ENCODE measurements at regions not wholly inside any gene's neighbourhood (a gene's known extent, or its start where the extent isn't known, plus 50 kb on each side); places are given as distances from the start of the nearest gene placed in this dataset.

DNA sequence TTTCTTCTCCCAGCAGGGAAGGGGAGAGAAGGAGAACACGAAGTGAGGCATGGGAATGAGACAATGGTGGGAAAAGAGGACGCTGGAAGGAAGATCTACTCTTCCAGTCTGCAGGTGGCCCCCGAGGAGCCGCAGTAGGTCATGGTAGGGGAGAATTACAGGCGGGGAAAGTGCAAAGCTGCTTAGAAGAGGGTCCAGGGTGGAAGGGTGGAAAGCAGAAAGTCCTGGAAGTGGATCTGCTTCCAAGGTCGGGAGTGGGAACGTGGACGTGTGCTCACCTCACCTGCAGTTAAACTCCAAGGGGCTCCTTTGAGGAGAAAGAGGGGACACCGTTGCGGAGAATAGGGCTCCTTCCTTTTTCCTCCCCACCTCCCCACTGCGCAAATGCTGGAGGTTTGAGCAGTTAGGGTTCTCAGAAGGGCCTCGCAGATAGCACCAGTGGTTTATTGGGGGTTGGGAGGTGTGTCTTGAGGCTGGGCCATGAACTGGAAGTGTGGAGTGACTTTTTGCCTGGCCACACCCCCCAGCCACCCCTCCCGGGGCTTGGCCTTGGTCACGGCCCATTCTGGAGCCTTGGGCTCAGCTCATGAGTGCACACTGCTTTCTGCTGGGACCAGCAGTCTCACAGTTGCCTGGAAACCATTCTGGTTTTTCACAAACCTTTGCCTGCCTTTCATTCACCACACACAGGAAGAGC, 100.4 kb upstream of the MLN start:
- TF ChIP-seq, protein P1, sequence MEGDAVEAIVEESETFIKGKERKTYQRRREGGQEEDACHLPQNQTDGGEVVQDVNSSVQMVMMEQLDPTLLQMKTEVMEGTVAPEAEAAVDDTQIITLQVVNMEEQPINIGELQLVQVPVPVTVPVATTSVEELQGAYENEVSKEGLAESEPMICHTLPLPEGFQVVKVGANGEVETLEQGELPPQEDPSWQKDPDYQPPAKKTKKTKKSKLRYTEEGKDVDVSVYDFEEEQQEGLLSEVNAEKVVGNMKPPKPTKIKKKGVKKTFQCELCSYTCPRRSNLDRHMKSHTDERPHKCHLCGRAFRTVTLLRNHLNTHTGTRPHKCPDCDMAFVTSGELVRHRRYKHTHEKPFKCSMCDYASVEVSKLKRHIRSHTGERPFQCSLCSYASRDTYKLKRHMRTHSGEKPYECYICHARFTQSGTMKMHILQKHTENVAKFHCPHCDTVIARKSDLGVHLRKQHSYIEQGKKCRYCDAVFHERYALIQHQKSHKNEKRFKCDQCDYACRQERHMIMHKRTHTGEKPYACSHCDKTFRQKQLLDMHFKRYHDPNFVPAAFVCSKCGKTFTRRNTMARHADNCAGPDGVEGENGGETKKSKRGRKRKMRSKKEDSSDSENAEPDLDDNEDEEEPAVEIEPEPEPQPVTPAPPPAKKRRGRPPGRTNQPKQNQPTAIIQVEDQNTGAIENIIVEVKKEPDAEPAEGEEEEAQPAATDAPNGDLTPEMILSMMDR (IDR thresholded peaks at IDR 0.05; ENCODE audit: low read depth, low read length) = no peak
- H3K27me3 ChIP-seq (ENCODE audit: control insufficient read depth, insufficient read depth, low read length) = peaks cover 63% of the 10 kb centered on the region
- ChIA-PET CTCF (no interaction called here), POLR2A (no interaction called here)
- no peak overlapping the region for H3K4me3 ChIP-seq (ENCODE audit: low read depth, low read length)
- no peaks in the 10 kb centered on the region for H3K9me3 ChIP-seq (ENCODE audit: control insufficient read depth, insufficient read depth, low read length)
- H3K27ac ChIP-seq (ENCODE audit: low read depth, low read length) = no peak overlapping the region
- DNase-seq (ENCODE audit: low read depth, low spot score) = no peak

DNA sequence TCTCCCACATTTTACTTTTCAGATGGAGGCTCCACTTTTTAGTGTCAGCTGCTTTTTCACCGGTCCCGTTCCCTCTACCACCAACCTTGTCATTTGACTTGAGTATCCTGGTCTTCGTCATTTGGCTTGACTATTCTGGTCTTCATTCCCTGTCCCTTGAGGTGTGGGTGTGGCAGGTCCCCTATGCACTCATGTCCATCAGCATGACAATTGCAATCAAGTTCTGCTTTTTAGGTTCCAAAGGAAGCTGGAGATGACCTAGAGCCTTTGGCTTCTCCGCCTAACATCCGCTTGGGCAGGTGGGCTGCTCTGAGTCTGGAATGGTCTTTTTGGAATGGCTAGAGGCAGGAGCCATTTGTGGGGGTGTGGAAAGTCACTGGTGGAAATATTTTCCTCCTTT, 99.8 kb upstream of the MLN start:
- TF ChIP-seq, protein P1 (IDR thresholded peaks at IDR 0.05; ENCODE audit: low read depth, low read length) = no peak
- ChIA-PET POLR2A (no interaction called here), CTCF (no interaction called here)
- DNase-seq (ENCODE audit: low read depth, low spot score) = no peak
- Histone ChIP-seq H3K4me3 (ENCODE audit: low read depth, low read length) (no peak overlapping the region), H3K27me3 (ENCODE audit: control insufficient read depth, insufficient read depth, low read length) (peaks cover 57% of the 10 kb centered on the region), H3K27ac (ENCODE audit: low read depth, low read length) (no peak overlapping the region), H3K9me3 (ENCODE audit: control insufficient read depth, insufficient read depth, low read length) (no peaks in the 10 kb centered on the region)

DNA sequence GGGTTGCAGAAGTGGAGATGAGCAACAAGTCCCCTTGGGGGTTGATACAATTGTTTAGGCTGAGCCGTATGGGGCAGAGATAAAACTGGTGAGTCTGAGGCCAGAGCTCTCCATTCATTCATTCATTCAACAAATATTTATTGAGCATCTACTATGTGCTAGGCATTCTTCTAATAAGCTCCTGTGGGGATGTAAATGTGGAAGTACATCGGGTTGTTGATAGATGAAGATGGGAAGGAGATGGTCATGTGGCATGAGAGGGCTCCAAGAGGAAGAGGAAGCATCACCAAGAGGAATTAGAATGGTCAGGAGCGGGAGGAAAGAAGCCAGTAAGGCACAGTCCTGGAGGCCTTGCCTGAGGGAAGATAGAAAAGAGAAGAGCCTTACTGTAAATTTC, 98.7 kb upstream of the MLN start:
- Histone ChIP-seq H3K9me3 (ENCODE audit: control insufficient read depth, insufficient read depth, low read length) (no peaks in the 10 kb centered on the region), H3K4me3 (ENCODE audit: low read depth, low read length) (no peak overlapping the region), H3K27me3 (ENCODE audit: control insufficient read depth, insufficient read depth, low read length) (peaks cover 58% of the 10 kb centered on the region), H3K27ac (ENCODE audit: low read depth, low read length) (no peak overlapping the region)
- DNase-seq (ENCODE audit: low read depth, low spot score) = no peak
- CTCF ChIA-PET = no interaction called here
- POLR2A ChIA-PET = no interaction called here
- TF ChIP-seq, protein P1 (IDR thresholded peaks at IDR 0.05; ENCODE audit: low read depth, low read length) = no peak

DNA sequence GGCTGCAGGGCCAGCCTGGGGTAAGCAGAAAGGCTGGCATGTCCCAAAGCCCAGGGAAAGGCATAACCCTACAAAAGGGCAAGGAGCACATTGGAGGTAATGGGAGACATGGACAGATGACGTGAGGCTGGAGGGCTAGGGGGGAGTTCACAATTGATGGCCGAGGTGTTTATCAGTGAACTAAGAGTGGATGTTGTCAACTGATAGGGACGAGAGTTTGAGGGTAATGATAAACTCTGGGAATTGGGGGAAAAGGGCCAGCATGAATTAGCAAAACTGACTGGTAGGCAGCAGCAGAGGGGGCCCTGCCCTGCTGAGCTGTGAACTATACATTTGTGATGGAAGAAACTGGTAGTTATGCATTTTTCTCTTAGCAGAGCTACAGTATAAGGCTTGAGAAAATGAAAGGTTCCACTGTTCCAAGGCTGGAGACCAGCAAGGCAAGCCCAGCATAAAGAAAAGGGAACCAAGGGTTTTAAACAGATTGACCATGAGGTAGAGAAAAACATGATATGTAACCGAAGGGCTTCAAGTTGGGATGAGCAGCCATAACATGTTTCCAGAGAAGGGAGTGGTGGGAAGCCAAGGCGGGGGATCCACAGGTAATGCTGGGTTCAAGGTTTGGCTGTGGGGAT, 98.1 kb upstream of the MLN start:
- Histone ChIP-seq H3K27me3 (ENCODE audit: control insufficient read depth, insufficient read depth, low read length) (peaks cover 54% of the 10 kb centered on the region), H3K4me3 (ENCODE audit: low read depth, low read length) (no peak overlapping the region), H3K9me3 (ENCODE audit: control insufficient read depth, insufficient read depth, low read length) (no peaks in the 10 kb centered on the region), H3K27ac (ENCODE audit: low read depth, low read length) (no peak overlapping the region)
- ChIA-PET CTCF (no interaction called here), POLR2A (no interaction called here)
- TF ChIP-seq, protein P1 (IDR thresholded peaks at IDR 0.05; ENCODE audit: low read depth, low read length) = no peak
- no peak for DNase-seq (ENCODE audit: low read depth, low spot score)

DNA sequence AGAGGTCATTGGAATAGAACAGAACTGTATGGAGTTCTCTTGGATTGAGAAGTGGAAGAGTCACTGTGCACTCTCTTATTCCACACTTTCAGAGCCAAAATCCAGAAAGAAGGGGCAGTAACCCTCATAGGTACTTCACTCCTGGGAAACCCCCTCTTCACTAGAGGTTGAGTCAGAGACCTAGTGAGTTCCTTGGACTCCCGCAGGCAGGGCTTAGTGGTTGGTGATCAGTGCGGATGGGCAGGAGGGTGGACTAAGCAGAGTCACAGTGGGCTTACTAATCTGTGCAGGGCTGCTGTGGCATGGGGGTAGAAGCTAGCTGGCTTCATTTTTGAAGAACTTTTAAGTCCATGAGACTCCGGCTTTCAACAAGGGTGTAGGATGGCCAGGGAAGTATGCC, 95.0 kb upstream of the MLN start:
- CTCF ChIA-PET = no interaction called here
- Histone ChIP-seq H3K27ac (ENCODE audit: low read depth, low read length) (no peak overlapping the region), H3K9me3 (ENCODE audit: control insufficient read depth, insufficient read depth, low read length) (no peaks in the 10 kb centered on the region; the same call in 1 of the 2 replicates), H3K4me3 (ENCODE audit: low read depth, low read length) (no peak overlapping the region), H3K27me3 (ENCODE audit: control insufficient read depth, insufficient read depth, low read length) (peaks cover 36% of the 10 kb centered on the region)
- POLR2A ChIA-PET = no interaction called here
- TF ChIP-seq, protein P1 (IDR thresholded peaks at IDR 0.05; ENCODE audit: low read depth, low read length) = no peak
- no peak for DNase-seq (ENCODE audit: low read depth, low spot score)
